ENCODE measurements at regions not wholly inside any gene's neighbourhood (a gene's known extent, or its start where the extent isn't known, plus 50 kb on each side); places are given as distances from the start of the nearest gene placed in this dataset.

DNA sequence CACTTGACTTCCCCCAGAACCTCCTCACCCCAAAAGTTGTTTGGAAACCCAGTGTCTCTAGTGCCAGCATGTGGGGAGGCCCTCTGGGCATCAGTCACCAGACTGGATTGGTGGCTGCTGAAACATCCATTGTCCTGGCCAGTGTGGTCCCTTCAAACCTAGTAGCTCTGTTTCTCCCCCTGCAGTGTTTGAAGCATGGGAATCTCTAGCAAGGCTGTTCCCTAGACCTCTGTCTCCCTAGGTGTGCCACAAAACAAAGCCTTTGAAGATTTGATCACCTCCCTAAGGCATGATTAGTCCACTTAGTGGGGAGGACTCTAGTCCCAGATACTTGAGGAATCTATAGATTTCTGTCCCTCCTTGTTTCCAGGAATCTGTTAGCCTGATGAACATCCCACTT is 60.3 kb downstream of the ARF6 start:
- TF ChIP-seq, protein P1, sequence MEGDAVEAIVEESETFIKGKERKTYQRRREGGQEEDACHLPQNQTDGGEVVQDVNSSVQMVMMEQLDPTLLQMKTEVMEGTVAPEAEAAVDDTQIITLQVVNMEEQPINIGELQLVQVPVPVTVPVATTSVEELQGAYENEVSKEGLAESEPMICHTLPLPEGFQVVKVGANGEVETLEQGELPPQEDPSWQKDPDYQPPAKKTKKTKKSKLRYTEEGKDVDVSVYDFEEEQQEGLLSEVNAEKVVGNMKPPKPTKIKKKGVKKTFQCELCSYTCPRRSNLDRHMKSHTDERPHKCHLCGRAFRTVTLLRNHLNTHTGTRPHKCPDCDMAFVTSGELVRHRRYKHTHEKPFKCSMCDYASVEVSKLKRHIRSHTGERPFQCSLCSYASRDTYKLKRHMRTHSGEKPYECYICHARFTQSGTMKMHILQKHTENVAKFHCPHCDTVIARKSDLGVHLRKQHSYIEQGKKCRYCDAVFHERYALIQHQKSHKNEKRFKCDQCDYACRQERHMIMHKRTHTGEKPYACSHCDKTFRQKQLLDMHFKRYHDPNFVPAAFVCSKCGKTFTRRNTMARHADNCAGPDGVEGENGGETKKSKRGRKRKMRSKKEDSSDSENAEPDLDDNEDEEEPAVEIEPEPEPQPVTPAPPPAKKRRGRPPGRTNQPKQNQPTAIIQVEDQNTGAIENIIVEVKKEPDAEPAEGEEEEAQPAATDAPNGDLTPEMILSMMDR (IDR thresholded peaks at IDR 0.05) = no peak
- no peak for TF ChIP-seq POLR2A (IDR thresholded peaks at IDR 0.05)
